Fibroblast of skin of abdomen (primary cell): ENCODE measurements at regions not wholly inside any gene's neighbourhood (a gene's known extent, or its start where the extent isn't known, plus 50 kb on each side); places are given as distances from the start of the nearest gene placed in this dataset.

Experiments
- DNase-seq: peaks from one replicate; pipeline ENCODE4 v3.0.0-alpha.2; 2013

- DNase-seq: no peak
These were observed 113.5 kb upstream of the ZNF678 start for GRCh38 chr1:227449741-227450441.

DNA sequence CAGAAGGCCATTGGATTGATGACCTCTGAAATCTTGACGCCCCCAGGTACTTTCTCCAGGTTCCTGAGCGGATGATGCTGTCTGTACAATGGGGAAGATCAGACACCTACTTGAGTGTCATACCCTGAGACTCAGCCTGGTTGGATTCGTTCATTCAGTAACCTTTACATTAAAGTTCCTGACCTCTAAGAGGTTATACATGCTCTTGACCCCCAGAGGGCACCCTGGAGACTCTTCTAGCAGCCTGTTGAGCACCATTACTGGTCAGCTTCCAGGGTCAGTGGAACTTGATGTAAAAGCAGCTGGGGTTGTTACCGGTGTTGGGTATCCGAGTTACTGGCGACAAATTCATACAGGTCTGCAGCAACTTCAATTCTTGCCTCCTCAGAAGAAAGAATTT is 114.3 kb upstream of the ZNF678 start:
- no peak for DNase-seq

DNA sequence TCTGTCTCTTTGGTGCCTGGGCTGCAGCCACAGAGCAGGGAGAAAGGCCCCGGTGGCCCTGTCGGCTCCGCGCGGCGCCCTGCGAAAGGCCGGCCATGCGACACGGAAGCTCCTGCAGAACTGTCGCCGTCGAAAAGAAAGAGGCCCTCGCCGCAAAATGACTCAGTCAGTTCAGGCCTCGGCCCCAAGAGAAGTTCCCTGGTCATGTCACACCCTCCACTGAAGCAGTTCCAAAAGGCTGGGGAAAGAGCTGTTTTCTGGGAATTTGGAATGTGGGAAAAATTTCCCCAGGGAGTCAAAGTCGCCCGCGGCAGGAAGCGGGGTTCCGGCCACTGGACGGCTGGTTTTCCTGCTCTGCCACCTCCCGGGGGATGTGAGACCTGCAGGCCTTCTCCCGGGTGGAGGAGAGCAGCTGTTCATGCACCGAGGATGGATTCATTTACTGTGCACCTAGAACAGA is 115.8 kb upstream of the ZNF678 start:
- peak; percentile 39 for DNase-seq

GRCh38 chr1:227445746-227446145 is 117.6 kb upstream of the ZNF678 start:
- DNase-seq: no peak

GRCh38 chr1:227445092-227445674 is 118.2 kb upstream of the ZNF678 start:
- no peak for DNase-seq

- DNase-seq: no peak
These were observed 121.9 kb upstream of the CDC42BPA start for GRCh38 chr1:227440182-227440581.

DNA sequence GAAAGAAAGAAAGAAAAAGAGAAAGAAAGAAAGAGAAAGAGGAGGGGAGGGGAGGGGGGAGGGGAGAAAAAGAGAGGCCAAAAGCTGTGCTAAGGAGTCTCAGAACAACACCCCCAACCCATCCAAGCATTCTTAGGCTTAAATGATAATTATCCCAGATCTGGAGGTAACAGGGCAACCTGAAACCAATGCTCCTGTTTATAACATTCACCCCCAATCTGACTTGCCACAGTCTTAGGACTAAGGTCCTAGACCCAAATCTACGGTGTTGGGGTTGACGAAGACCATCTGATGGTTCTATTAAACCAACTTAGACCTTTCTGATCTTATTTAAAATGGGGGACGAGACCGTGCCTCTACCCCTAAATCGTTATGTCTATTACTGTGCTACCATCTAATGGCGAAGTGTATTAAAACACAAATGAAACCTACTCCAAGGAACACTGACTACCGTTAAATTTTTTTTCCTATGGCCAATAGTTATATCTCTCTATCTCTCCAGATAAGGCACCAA is 119.3 kb upstream of the CDC42BPA start:
- DNase-seq: peak; percentile 64

DNA sequence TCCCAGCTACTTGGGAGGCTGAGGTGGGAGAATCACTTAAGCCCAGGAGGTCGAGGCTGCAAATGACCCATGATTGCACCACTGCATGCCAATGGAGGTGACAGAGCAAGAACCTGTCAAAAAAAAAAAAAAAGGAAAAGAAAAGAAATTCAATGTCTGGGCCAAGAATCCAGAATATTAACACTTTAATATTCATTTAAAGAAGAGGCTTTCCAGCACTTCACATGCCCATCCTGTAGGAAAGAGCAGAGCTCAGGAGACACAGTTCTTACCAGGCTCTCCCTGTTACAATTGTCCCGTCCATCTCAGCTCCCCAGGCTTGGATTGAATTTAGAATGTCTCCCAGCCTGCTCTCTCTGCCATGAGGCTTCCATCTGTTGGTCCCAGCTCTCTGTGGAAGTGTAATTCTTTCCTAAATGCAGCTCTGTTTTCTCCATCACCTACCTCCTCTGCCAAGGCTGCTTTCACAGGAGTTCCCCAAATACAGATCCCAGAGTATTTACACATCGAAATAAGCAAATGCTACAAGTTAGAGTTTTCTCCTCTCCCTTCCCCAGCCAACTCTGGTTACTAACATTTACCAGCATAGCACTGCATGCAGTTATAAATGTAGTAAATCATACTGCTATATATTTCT is 116.6 kb upstream of the CDC42BPA start:
- DNase-seq: no peak

GRCh38 chr1:227433663-227434341 is 115.5 kb upstream of the CDC42BPA start:
- no peak for DNase-seq

GRCh38 chr1:227432981-227433380 is 114.7 kb upstream of the CDC42BPA start:
- no peak for DNase-seq

DNA sequence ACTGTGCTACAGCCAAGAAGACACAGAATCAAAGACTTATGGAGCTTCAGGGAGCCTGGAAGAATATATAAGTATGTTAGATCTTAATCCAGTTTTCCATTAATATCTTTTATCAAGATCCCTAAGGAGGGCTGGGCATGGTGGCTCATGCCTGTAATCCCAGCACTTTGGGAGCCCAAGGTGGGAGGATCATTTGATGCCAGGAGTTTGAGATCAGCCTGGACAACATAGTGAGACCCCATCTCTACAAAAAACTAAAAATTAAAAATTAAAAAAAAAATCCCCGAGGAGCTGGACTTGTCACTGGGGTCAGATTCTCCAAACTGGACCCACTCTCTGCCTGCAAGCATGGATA is 113.9 kb upstream of the CDC42BPA start:
- no peak for DNase-seq

- DNase-seq: peak; percentile 69
These were observed 111.4 kb upstream of the CDC42BPA start for GRCh38 chr1:227429447-227430359.

DNA sequence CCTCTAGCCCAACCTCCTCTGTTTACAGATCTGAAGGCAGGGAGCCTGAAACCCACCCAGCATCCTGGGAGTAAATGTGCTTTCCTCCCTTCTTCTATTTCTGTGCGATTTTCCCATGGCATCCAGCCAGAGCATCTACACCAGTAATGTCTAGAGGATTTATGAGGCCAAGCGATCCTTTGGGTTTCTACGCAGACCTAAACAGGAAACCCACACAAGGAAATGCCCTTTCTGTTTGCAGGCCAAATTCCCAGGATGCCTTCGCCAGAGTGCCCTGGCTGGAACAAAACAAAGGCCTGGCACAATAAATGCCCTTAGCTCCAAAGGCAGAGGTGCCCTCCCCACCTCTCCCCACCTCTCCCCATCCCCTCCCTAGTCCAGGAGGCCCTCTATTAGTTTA is 110.5 kb upstream of the CDC42BPA start:
- peak; percentile 72 for DNase-seq

DNA sequence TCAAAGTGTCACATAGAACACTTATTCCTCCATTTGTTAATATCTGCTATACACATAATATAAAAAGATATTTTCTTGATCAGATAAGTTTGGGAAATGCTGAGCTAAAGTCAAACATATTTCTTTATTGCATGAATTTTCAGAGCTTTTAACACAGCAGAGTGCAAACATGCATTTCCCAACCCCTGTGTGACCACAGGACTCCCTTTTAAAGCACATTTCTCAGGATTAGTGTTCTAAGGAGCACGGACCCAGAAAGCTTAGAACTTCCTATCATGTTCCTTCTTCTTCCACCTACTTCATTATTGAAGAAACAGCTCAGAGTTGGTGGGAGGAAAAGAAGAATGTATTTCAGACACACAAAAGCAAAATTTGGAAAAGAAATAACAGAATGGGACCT is 109.1 kb upstream of the CDC42BPA start:
- no peak for DNase-seq

DNA sequence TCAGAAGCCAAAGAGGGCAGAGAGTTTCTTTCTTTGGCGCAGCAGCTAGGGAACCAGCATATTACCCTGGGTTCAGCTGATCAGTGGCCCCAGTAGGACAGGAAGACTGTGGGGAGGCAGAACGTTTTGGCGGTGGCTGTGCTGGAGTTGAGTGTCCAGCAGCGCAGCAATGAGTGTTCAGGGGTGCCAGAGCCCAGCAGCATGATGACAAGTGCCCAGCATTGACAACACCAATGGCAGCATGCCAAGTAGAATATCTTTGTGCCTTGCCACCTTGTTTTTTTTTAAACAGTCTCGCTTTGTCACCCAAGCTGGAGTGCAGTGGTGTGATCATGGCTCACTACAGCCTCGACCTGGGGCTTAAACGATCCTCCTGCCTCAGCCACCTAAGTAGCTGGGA is 106.7 kb upstream of the CDC42BPA start:
- DNase-seq: no peak

- peak; percentile 34 for DNase-seq
These were observed 105.9 kb upstream of the CDC42BPA start for GRCh38 chr1:227424159-227424680.

GRCh38 chr1:227422581-227422980 is 104.3 kb upstream of the CDC42BPA start:
- no peak for DNase-seq

DNA sequence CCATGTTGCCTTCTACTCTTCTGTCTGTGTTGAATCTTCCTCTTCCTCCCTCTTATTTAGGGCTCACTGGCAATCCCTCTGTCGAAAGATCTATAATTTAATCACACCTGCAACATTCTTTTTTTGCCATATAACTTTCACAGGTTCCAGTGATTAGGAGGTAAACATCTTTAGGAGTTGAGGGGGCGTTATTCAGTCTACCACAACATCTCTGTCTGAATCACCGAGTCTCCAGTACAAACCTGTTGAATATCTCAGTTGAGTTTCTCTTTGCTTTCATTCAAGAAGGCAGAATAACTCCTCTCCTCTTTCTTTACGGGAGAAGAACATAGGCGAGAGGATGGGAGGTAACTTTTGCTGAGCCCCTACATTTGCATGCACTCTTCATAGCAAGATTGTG is 101.9 kb upstream of the CDC42BPA start:
- DNase-seq: no peak

GRCh38 chr1:227417756-227418480 is 99.6 kb upstream of the CDC42BPA start:
- DNase-seq: no peak

DNA sequence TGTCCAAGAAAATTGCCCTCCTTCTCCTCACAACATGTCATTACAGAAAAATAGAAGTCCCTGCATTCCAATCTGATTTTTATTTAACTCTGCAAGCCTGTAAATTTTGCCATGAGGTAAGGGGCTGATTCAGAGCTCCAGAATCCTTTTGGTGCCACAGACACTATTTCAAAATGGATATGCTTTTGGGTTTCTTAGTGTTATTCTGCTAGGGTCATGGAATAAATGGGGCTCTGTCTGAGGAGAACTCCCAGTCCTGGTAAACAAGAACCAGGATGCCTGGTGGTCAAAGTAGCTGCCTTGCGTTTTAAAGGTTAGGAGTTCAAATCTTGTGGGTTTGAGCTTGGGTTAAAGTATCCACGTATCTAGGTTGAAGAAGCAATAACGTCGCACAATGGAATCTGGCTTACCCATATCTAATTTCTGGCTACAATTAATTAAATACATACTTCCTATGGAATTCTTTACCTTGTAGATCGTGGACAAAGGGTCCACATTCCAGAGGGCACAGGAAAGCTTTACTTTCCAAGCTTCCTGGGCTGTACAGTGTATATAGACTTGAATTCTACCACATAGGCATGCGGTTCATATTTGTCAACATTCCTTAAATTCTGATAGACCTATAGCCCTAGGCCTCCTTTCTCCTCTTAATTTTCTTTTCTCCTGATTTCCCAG is 98.0 kb upstream of the CDC42BPA start:
- peak; percentile 69 for DNase-seq
